Stimulated activated CD4-positive, alpha-beta T cell treated with anti-CD3 and anti-CD28 coated beads, Interleukin-4, amount 100 ng/mL, for 1 hour (primary cell): ENCODE measurements at regions not wholly inside any gene's neighbourhood (a gene's known extent, or its start where the extent isn't known, plus 50 kb on each side); places are given as distances from the start of the nearest gene placed in this dataset.
"Not testable (repeated sequence)": the region's sequence is repeated elsewhere in the genome, so short reads cannot be mapped to it uniquely, and the experiment has no call there.

Source experiments
- DNase-seq: peaks from one replicate; pipeline ENCODE4 v3.0.0-alpha.2; 2020

GRCh38 chr5:148708854-148709253 is 54.5 kb upstream of the HTR4 start:
- no peak for DNase-seq

- no peak for DNase-seq
Observed at GRCh38 chr5:148711961-148712360, 57.6 kb upstream of the HTR4 start.

DNA sequence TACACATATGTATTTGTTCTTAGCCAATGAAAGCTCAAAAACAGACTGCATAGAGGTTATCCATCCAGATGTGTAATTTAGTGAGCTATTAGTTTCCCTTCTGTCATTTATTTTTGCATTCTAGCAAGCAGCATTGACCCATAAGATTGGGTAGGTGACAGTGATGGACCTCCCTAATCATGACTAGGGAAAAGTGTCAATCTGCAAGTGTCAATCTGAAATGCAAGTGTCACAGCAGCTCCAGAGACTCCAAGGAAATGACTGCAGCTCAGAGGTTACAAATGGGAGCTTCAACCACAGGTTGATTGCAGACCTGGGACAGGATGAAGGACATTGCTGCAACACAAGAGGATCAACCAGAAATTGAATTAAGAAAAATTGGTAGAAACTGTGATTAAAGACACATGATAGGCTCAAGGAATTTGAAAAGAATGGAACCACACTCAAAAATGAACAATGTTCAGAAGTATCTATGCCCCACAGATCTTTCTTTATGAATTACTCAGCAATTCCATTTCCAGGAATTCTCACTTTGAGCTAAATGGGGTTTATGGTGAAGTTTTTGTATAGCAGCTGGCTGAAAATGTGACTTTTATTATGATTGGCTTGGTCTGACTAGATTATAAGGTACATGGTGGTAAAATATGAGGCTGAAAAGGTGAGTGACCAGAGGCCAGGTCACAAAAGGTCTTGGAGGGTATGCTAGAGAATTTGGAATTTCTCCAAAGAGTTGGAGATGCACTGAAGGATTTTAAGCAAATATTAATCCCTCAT is 59.6 kb upstream of the HTR4 start:
- no peak for DNase-seq

DNA sequence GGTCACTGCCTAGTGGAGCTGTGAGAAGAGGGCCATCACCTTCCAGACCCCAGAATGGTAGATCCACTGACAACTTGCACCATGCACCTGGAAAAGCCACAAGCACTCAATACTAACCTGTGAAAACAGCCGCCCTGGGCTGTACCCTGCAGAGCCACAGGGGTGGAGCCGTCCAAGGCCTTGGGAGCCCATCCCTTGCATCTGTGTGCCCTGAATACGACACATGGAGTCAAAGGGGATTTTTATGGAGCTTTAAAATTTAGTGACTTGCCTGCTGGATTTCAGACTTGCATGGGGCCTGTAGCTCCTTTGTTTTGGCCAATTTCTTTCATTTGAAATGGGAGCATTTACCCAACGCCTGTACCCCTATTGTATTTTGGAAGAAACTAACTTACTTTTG is 62.4 kb upstream of the HTR4 start:
- DNase-seq: no peak

DNA sequence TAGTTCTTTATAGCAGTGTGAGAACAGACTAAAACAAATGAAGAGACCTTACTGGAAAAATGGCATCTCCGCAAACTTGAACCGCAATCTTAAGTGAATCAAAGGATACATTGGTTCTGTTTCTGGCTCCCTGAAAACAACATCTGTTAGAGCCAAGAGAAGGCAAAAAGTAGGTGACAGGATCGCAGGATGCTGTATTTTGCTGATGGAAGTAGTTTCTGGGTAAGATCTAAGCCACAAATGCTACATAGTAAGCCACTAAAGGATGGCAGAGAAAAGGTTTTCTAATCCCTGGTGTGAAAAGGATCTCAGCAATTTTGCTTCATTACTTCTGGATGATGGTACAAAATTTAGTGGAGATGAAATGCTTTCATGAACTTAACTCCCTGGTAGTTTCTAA is 63.3 kb upstream of the HTR4 start:
- no peak for DNase-seq

- no peak for DNase-seq
Observed at GRCh38 chr5:148719605-148720004, 65.3 kb upstream of the HTR4 start.

- DNase-seq: no peak
Observed at GRCh38 chr5:148720257-148720656, 65.9 kb upstream of the HTR4 start.

GRCh38 chr5:148723143-148723542 is 68.8 kb upstream of the HTR4 start:
- no peak for DNase-seq

DNA sequence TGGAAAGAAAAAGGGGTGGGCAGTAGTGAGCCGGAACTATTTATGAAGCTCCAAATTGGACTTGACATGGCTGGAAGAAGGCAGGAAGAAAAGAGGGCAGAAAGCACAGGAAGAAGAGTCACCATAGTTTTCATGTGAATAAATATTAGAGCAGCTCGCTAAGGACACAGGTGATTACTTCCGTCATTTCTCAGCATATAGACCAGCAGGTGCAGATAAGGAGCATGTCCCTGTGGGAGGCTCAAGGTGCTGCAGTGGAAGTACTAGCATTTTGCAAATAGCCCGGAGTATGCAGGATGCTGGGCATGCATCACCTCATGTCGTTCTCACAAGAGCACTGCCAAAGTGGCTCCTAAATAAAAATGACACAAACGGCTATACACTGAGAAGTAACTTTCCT is 71.3 kb upstream of the HTR4 start:
- no peak for DNase-seq

DNA sequence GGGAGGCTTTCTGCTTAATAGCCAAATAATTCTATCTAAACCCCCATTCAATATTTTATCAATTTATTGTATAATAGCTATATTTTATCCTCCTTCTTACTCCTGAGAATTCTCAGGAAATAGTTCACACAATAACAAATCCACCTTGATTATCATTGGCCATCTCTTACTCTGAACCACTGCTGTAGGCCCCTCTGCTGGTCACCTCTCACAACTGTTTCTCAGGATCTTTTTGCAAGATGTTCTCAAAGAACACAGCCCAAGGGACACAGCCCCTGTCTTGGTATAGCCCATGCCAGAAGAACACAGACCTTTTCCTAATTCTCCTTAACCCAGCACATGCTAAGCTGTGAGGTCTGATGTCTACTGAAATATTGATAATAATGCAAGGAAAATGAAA is 74.9 kb upstream of the HTR4 start:
- DNase-seq: no peak

DNA sequence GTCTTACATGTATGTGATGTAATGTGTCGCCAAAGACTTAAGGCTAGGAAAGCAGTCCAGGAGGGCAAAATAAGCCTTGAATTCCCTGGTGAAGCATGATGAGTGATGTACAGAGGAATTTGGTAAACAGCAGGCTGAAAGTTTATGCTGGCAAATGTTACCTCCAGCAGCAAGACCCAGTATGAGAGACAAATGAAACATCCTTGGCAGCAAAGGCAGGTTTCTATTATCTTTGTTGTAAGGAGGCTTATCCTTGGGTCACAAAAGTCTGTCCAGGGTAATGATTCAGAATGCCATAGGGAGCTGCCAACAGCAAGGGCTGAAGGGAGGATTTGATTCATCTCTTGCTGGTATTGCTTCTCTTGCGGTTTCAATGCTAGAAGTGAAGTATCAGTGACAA is 75.9 kb upstream of the HTR4 start:
- DNase-seq: no peak

GRCh38 chr5:148730942-148731898 is 76.9 kb upstream of the HTR4 start:
- peak; percentile 50 for DNase-seq

GRCh38 chr5:148732692-148733091 is 78.4 kb upstream of the HTR4 start:
- DNase-seq: no peak

GRCh38 chr5:148733601-148734438 is 79.5 kb upstream of the HTR4 start:
- peak; percentile 64 for DNase-seq

DNA sequence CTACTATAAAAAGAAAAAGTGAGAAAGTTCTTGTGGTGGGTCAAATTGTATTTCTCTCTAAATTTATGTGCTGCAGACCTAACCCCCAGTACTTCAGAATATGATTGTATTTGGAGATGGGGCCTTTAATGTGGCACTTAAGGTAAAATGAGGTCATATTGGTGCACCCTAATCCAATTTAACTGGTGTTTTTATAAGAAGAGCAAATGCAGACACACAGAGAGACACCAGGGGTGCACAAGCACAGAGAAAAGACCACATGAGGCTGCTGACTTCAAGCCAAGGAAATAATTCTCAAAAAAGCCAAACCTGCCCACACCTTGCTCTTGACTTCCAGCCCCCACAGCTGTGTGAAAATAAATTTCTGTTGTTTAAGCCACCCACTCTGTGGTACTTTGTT is 80.2 kb upstream of the HTR4 start:
- DNase-seq: no peak

DNA sequence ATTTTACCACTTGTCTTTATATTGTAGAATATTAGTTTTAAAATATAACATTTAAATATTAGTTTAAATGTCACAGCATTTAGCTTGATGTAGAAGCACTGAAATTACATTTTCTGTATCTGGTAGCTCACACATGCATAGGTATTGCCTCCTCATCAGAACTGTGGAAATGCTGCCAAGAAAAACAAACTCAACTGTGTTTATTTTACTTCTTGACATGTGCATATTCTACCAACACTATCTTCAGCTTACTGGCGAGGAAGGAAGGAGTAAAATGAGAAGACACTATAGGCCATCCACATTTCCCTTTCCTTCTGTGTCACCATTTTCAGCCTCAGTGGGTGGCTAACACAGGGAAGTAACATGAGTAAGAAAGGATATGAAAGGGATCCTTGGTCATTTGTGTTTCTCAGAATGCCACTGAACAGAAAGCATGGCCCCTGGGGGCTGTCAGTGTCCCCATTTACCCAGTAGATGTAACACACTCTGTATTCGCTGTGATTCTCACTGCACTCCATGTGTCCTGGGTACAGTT is 81.0 kb upstream of the HTR4 start:
- DNase-seq: no peak

DNA sequence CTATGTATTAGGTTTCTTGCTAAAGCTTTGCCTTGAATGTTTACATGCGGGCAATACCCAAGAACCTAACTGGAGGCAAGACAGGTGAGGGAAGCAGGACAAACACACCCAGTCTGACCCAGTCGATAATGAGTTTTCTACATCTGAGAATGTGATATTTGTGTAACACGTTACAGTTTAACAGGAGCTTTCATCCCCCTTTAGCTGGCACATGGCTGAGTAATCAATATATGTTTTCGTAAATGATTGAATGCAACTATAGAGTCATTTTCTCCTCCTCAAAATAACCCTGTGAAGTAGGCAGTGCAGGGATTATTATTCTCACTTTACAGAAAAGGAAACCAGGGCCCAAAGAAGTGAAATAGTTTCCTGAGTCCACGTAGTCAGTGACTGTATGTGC is 84.7 kb upstream of the HTR4 start:
- no peak for DNase-seq

DNA sequence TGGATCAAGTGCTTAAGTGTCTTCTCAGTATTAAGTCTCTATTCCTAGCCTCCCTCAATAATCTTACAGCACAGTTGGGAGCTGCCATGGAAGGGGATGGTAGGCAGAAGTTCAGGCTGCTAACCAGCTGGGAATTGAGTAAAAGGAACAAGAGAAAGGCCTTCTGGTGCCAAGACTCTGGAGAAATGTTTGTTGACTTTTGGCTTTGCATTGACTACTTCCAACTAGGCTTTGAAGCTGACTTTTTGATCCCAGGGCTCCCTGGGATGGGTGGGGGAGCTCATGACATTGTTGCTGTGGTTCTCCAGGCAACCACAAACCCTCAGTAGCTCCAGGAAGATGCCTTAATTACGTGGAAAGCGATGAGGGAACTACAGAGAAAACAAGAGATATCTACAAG is 85.2 kb upstream of the HTR4 start:
- DNase-seq: no peak

DNA sequence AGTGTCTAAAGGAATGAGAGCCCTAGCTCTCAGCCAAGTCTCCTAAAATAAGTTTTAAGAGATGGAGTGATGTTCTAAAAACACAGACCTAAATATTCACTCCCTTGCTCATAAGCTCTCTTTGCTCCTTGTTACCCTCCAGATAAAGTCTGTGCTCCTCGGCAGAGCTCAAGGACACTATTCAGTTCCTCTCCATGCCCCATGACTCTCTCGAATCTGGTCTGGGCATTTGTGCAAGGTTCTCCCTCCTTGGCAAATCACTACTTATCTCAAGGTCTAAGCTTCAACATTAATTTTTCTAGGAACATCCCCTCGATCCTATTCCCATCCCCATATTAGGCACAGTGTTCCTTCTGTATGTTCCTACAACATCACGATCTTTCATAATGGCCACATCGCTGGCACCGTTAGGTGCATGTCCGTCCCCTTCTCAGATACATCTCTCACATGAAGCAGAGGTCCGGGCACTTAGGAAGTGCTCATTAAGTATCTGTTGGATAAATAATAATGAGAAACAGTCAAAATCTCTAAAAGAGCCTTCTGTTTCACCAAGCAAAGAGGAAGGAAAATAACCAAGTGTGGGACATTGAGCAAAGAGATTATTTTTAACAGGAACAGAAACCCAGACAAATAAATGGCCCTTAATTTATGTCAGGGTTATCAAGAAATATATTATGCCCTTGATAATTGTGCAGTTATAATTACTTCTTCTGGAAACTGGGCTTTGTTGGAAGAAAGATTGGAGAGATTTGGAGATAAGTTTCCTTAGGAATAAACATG is 85.9 kb upstream of the HTR4 start:
- no peak for DNase-seq

DNA sequence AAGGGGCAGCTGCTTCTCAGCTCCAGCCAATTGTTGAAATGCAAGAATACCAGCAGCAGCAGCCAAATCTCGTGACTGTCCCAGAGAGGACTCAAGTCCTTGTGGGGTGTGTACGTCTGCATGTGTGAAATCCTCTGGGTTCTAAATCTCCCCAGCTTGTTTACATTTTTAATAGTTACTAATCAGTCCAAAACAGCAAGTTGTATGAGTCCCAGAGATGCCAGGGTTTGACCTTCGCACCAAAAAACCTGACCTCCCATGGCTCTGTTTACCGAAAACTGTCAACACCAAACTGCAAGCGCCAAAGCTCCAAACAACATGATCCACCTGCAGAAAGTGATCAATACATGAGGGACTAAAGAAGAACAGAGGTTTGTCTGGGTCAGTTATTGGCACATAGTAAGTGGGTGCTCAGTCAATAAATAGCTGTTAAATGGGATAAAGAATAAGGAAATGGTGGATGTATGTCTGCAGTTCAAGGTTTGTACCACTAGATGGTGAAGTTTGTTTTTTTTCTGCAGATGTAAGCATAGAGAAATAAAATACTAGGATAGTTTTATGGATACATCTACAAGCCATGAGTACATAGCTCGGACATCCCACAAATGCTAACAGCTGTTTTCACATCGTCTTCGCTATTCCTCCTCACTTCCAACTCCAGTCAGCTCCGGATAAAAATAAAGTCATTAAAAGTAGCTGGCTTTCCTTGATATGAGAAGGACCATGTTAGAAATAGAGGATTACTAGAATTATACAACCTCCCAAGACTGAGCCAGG is 85.3 kb upstream of the ADRB2 start:
- DNase-seq: no peak

DNA sequence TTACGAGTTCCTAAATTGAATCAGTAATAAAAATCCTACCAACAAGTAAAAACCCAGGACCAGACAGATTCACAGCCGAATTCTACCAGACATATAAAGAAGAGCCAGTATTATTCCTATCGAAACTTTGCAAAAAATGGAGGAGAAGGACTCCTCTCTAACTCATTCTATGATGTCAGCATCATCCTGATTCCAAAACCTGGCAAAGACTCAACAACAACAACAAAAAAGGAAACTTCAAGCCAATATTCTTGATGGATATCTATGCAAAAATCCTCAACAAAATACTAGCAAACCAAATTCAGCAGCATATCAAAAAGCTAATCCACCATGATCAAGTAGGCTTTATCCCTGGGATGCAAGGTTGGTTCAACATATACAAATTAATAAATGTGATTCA is 84.6 kb upstream of the ADRB2 start:
- DNase-seq: not testable (repeated sequence)
